NCI-H526 treated with DMSO at 0.1 percent for 48 hours (cell line): ENCODE measurements at regions not wholly inside any gene's neighbourhood (a gene's known extent, or its start where the extent isn't known, plus 50 kb on each side); places are given as distances from the start of the nearest gene placed in this dataset.
A peak's percentile ranks its signal among the peaks of the same experiment; 100 is the strongest.
"Not testable (repeated sequence)": the region's sequence is repeated elsewhere in the genome, so short reads cannot be mapped to it uniquely, and the experiment has no call there.

ENCODE experiments used
- DNase-seq: peaks from one replicate; lab custom pipeline; 2025; lab: John Stamatoyannopoulos, UW

- no peak for DNase-seq
Observed at GRCh38 chr13:69264362-69265334, 843.0 kb upstream of the ATXN8OS start.

DNA sequence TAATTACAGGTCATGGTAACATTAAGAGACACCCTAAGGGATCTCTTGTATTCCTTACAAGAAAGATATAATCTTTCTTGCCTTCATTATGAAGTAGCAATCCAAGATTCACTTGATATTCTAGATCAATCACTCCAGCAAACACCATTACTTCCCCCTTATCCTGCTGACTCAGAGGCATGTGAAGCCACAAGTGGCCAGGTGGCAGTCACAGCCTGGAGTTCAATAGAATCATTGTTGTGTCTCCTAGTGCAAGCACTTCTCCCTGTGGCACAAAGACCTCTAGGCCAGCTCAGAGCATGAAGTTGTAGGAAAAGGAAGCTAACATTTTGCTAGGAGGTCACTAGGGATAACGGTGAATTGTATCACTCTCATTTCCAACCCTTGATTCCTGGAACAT lies 864.3 kb upstream of the ATXN8OS start:
- no peak for DNase-seq

GRCh38 chr13:69234171-69234570 lies 873.5 kb upstream of the ATXN8OS start:
- DNase-seq, result no peak

DNA sequence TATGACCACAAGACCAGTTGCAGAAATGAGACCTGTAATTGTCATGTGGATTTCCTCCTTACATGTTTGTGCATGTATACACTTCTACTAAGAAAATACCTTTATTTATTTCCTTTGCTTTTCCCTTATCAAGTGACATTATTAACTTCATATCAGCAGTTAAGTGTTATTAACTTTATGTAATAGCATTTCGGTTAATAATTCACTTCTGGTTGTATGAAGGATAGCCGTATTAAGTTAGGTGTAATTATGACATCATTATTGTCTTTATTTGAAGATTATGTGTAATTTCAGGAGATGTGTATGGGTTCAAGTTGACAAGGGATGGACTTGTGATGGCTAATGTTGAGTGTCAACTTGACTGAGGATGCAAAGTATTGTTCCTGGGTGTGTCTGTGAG lies 881.2 kb upstream of the ATXN8OS start:
- DNase-seq, result no peak

DNA sequence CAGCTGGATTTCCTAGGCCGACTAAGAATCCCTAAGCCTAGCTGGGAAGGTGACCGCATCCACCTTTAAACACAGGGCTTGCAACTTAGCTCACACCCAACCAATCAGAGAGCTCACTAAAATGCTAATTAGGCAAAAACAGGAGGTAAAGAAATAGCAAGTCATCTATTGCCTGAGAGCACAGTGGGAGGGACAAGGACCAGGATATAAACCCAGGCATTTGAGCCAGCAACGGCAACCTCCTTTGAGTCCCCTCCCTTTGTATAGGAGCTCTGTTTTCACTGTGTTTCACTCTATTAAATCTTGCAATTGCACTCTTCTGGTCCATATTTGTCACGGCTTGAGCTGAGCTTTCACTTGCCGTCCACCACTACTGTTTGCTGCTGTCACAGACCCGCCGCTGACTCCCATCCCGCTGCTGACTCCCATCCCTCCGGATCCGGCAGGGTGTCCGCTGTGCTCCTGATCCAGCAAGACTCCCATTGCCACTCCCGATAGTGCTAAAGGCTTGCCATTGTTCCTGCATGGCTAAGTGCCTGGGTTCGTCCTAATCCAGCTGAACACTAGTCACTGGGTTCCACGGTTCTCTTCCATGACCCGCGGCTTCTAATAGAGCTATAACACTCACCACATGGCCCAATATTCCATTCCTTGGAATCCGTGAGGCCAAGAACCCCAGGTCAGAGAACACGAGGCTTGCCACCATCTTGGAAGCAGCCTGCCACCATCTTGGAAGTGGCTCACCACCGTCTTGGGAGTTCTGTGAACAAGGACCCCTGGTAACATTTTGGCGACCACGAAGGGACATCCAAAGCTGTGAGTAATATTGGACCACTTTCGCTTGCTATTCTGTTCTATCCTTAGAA lies 885.8 kb upstream of the ATXN8OS start:
- DNase-seq, result not testable (repeated sequence)

DNA sequence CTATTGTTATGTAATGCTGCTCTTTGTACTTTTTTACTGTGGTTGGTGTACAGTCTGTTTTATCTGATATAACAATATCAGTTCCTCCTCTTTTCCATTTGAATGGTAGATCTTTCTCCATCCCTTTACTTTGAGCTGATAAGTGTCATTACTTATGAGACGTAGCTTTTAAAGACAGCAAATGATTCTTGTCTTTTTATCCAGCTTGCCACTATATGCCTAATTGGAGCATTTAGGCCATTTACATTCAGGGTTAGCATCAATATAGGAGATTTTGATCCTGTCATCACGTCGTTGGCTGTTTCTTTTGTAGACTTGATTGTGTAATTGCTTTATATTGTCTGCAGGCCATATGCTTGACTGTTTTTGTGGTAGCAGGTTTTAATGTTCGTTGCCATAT lies 894.2 kb upstream of the ATXN8OS start:
- no peak for DNase-seq

- no peak for DNase-seq
Observed at GRCh38 chr13:69204620-69205019, 903.0 kb upstream of the ATXN8OS start.

- DNase-seq, result no peak
Observed at GRCh38 chr13:69202996-69203395, 904.6 kb upstream of the ATXN8OS start.

- DNase-seq, result no peak
Observed at GRCh38 chr13:69199664-69200063, 908.0 kb upstream of the ATXN8OS start.

- DNase-seq, result no peak
Observed at GRCh38 chr13:69198706-69199105, 908.9 kb upstream of the ATXN8OS start.

DNA sequence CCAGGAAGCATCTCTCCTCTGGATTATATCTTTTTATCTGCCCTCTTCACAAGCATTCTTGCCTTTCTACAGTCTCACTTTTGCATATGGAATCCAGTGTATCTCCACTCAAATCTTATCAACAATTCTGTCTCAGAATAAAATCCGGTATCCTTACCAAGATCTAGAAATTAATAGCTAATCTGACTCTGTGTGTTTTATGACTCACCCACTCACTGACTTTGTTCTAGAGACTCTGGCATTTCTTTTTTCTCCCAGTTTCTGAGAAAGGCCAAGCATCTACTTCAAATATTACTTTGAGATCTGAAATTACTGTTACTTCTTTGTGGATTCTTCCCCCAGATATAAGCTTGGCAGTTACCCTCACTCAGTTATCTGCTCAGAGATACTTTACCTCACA lies 913.5 kb upstream of the ATXN8OS start:
- DNase-seq, result no peak

GRCh38 chr13:69180034-69180433 lies 927.6 kb upstream of the ATXN8OS start:
- no peak for DNase-seq

GRCh38 chr13:69178000-69178399 lies 929.6 kb upstream of the ATXN8OS start:
- DNase-seq, result no peak

DNA sequence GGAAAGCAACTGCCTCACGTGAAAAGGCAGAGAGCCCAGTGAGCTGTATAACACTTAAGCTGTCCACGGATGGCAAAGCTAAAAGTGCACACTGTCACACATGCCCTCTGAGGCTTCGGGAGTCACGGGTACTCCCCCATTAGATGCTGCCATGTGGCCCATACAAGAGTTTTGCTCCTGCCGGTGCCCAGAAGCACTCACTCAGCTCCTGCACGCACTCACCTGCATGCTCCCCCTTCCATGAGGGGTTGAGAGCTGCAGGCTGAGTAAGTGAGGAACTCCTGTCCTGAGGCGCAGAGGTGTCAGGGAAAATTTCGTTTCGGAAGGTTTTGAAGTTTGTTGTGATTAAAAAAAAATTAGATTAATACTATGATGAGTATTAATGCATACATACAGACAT lies 939.2 kb upstream of the ATXN8OS start:
- DNase-seq, result no peak

DNA sequence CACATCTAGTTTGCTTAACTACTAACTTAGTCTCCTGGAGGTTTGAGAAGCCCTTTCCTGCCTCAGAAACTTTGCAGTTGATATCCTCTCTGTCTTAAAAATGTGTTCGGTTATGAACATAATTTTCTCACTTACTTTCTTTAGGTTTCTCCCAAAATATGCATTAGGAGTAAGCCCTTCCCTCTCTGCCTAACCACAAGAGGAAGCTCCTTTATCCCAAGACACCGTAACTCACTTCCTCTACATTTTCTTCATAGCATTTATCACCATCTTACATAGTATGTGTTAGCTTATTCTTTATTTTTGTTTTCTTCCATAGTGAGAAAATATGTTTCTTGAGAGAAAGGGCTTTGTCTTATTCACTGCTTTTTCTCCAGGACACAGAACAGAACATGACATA lies 952.5 kb upstream of the ATXN8OS start:
- DNase-seq, result no peak

GRCh38 chr13:69142101-69142500 lies 965.5 kb upstream of the ATXN8OS start:
- no peak for DNase-seq

DNA sequence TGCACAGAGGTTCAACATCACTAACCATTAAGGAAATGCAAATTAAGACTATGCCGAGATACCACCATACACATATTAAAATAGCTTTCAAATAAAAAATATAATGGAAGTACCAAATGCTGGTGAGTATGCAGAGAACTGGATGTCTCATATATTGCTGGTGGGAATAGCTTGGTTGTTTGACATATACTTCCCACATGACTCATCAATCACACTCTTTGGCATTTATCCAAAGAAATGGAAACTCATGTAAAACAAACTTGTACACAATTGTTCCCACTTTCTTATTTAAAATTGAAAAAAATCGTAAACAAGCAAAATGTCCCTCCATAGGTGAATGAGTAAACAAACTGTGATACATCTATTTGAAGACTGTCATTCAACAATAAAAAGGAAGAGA lies 982.6 kb upstream of the ATXN8OS start:
- no peak for DNase-seq

GRCh38 chr13:69109891-69110525 lies 997.6 kb upstream of the ATXN8OS start:
- DNase-seq, result no peak

- DNase-seq, result peak; percentile 30
Observed at GRCh38 chr13:69108486-69108885, 999.1 kb upstream of the ATXN8OS start.

GRCh38 chr13:69107436-69107835 lies 1000.2 kb upstream of the ATXN8OS start:
- no peak for DNase-seq

- no peak for DNase-seq
Observed at GRCh38 chr13:69101841-69102240, 1005.8 kb upstream of the ATXN8OS start.

- no peak for DNase-seq
Observed at GRCh38 chr13:69094485-69094884, 1013.1 kb upstream of the ATXN8OS start.
